IPS-15b (cell line): ENCODE measurements at regions not wholly inside any gene's neighbourhood (a gene's known extent, or its start where the extent isn't known, plus 50 kb on each side); places are given as distances from the start of the nearest gene placed in this dataset.

Source experiments
- H3K27me3 ChIP-seq: one replicate; pipeline ENCODE4 v1.6.1; 2013; ENCODE audit warnings: low read length; ENCODE audit not compliant: control insufficient read depth, insufficient read depth
- H3K36me3 ChIP-seq: one replicate; pipeline ENCODE4 v1.6.1; 2013; ENCODE audit warnings: low read length; ENCODE audit not compliant: control insufficient read depth, insufficient read depth
- H3K4me1 ChIP-seq: one replicate; pipeline ENCODE4 v1.6.1; 2013; ENCODE audit warnings: mild to moderate bottlenecking, low read length; ENCODE audit not compliant: control insufficient read depth, insufficient read depth
- H3K4me3 ChIP-seq: one replicate; pipeline ENCODE4 v1.5.1; 2013; ENCODE audit warnings: low read depth, low read length
- H3K9ac ChIP-seq: one replicate; pipeline ENCODE4 v1.6.1; 2013; ENCODE audit warnings: low read depth, mild to moderate bottlenecking, low read length
- H3K9me3 ChIP-seq: one replicate; pipeline ENCODE4 v1.6.1; 2013; ENCODE audit warnings: mild to moderate bottlenecking, low read length; ENCODE audit not compliant: control insufficient read depth, insufficient read depth

DNA sequence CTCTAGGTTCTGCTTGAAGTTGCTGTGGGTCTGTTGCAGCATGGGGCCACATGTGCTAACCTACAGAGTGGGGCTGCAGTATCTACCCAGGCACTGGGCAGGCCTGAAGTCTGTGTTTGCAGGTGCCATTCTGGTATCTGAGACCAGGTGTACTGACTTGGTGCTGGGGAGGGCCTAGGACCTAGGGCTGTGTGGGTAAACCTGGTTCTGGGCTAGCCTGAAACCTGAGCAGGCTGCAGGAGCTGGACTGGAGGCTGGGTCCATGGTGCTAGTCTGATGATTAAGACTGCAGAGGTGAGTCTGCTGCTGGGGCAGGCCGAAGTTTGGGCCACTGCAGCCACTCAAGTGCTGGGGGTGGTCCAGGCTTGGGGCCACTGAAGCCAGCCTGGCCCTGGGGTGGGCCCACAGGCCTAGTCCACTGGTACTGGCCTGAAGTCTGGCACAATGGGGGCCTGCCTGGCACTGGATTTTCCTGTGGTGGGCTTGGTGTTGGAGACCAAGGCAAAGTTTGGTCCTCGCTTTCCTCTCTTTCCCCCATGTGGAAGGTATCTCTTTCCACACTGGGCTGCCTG is 310.6 kb downstream of the NDFIP2 start:
- no peak overlapping the region for H3K4me3 ChIP-seq
- H3K9ac ChIP-seq: no peak overlapping the region
- no peaks in the 10 kb centered on the region for H3K36me3 ChIP-seq
- H3K4me1 ChIP-seq: no peaks in the 10 kb centered on the region
- H3K9me3 ChIP-seq: no peaks in the 10 kb centered on the region
- no peaks in the 10 kb centered on the region for H3K27me3 ChIP-seq

DNA sequence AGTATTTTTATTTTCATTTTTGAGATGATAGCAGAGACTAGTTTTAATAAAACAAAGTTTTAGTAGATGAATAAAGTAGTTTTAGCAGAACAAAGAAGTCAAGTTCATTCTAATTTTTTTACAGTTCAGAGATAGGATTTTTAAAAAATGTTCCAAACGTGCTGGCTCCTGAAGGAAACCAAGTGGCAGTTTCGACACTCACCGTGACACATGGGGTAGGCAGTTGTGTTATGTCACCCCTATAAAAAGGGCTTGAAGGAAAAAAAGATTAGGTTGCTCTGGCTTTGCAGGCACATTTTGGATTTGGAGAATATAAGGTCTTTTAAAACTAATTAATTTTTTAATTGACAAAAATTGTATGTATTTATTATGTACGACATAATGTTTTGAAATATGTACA is 305.2 kb downstream of the NDFIP2 start:
- no peaks in the 10 kb centered on the region for H3K27me3 ChIP-seq
- H3K4me1 ChIP-seq: peaks cover 8% of the 10 kb centered on the region
- no peak overlapping the region for H3K4me3 ChIP-seq
- no peaks in the 10 kb centered on the region for H3K36me3 ChIP-seq
- no peaks in the 10 kb centered on the region for H3K9me3 ChIP-seq
- no peak overlapping the region for H3K9ac ChIP-seq

DNA sequence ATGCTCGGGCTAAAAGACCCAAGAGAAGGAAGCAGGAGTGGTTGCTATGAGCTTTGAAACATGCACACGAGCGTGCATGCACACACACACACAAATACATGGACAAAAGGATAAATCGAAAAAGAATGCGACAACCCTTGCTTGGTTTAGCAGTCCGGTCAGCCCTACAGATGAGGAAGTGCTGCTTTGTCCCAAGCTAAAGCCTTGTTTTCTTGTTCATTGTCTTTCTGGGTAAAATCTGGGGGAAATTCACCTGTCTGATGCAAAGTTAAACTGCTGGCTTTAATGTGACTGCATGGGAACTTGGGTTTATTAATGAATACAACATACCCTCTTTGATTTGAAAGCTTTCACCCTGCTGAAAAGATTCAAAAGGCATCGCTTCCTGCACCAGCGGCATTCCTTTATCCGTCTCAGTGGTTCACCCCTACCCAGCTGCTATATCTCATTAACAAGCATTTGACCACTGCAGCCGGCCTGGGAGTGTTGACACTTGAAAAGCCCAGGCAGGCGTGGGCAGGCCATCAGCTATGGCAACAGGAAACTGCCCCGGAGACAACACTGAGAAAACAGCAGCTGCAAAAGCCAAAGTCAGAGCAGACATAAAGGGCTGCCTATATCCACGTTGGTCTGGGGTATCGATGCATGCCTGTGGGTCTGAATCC is 301.7 kb downstream of the NDFIP2 start:
- H3K27me3 ChIP-seq: no peaks in the 10 kb centered on the region
- H3K4me3 ChIP-seq: no peak overlapping the region
- no peaks in the 10 kb centered on the region for H3K36me3 ChIP-seq
- H3K4me1 ChIP-seq: peaks cover 8% of the 10 kb centered on the region
- H3K9me3 ChIP-seq: no peaks in the 10 kb centered on the region
- no peak overlapping the region for H3K9ac ChIP-seq

DNA sequence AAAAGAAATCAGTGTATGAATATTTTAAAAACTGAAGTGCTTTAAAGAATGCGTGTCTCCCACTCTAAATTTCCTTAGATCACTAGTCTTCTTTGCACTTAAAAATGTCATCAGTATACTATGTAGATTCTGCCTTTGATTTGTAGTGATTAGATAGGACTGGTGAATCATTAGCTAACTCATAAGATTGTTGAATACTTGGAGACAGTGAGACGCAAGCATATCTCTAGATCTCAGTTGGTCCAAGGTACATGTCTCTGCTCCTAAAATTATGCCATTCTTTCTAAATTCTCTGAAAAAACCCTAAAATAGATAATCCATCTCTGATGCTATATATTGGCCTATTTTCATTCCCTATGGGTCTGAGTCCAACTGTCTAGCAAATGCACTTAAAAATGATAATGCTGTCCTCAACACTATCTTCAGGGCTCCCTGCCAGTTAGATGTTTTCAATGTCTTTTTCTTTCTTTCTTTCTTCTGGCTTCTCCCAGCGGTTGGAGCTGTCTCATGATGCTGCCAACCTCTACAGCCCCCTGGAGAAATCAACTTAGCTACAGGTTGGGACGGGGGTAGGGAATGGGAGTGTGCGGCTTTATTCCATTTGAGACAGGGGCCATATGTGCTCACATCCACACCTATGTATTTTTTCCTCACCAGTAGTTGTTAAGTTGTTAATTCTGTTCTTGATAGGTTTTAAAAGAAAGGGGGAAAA is 301.0 kb downstream of the NDFIP2 start:
- no peaks in the 10 kb centered on the region for H3K9me3 ChIP-seq
- H3K27me3 ChIP-seq: no peaks in the 10 kb centered on the region
- H3K9ac ChIP-seq: no peak overlapping the region
- no peaks in the 10 kb centered on the region for H3K36me3 ChIP-seq
- no peak overlapping the region for H3K4me3 ChIP-seq
- H3K4me1 ChIP-seq: peaks cover 8% of the 10 kb centered on the region

DNA sequence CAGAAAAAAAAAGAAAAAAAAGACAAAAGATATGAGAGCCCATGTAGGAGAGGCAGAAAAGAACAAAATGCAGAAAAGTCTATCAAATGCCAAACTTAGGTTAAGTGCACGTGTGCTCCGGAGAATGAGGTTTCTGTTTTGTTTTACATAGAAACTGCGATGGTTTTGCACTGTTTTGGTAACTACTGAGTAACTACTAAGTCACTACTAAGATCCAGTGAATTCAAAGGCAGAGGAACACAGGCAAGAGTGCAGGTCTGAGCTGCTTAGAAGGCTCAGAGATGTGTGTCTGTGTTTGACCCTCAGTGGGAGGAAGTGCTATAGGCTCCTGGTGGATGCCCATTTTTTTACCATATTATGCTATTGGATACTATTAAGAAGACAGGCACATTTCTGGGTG is 299.3 kb downstream of the NDFIP2 start:
- H3K36me3 ChIP-seq: no peaks in the 10 kb centered on the region
- no peaks in the 10 kb centered on the region for H3K9me3 ChIP-seq
- no peaks in the 10 kb centered on the region for H3K27me3 ChIP-seq
- no peak overlapping the region for H3K9ac ChIP-seq
- peaks cover 8% of the 10 kb centered on the region for H3K4me1 ChIP-seq
- no peak overlapping the region for H3K4me3 ChIP-seq

DNA sequence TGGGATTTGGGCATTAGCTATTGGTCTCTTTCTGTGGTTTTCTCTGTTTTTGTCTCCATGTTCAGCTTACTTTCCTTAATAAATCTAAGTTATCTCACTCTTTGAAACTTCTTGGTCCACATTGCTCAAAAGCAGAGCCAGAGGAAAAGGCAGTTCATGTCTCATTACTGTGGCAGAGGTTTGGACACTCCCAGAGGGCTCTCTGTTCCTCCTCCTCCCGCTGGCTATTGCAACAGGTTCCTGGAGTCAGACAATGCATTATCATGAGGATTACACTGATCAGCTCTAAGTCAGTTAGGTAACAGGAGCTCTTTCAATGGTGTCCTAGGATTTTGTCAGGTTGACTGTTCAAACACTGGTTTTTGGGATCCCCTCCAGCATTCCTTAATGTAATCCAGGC is 298.8 kb downstream of the NDFIP2 start:
- Histone ChIP-seq H3K4me1 (peaks cover 8% of the 10 kb centered on the region), H3K36me3 (no peaks in the 10 kb centered on the region), H3K27me3 (no peaks in the 10 kb centered on the region), H3K4me3 (no peak overlapping the region), H3K9ac (no peak overlapping the region), H3K9me3 (no peaks in the 10 kb centered on the region)

DNA sequence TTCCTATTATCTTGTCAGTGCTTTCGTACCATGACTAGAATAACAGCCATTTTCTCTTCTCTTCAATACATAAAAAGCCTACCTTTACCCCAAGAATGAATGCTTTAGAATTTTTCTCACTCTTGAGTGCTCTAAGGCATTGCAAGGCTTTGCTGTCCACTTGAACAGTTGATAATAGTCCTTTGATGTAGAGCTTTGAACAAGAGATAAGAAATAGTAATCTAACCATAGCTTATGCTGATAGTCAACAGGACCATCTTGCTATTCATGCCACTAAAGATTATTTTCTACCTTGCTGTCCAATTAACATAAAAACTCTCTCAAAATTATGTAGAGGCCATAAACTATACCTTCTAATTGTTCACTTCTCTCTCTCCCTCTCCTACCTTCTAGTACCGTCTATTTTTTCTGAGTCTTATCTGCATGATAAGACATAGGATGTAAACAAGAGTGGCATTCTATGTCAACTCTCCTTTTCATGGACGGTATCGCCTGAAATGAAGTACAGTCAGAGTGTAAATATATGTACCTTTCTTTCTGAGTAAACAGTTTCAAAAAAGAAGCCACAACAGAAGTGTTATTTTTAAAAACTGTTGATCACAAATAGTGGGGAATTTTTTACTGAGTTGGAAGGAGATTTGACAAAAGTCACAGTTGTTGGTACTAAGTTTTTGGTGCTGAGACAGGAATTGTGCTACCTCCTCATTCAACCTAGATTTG is 297.9 kb downstream of the NDFIP2 start:
- no peaks in the 10 kb centered on the region for H3K27me3 ChIP-seq
- H3K36me3 ChIP-seq: no peaks in the 10 kb centered on the region
- no peak overlapping the region for H3K9ac ChIP-seq
- no peak overlapping the region for H3K4me3 ChIP-seq
- peaks cover 8% of the 10 kb centered on the region for H3K4me1 ChIP-seq
- H3K9me3 ChIP-seq: no peaks in the 10 kb centered on the region

DNA sequence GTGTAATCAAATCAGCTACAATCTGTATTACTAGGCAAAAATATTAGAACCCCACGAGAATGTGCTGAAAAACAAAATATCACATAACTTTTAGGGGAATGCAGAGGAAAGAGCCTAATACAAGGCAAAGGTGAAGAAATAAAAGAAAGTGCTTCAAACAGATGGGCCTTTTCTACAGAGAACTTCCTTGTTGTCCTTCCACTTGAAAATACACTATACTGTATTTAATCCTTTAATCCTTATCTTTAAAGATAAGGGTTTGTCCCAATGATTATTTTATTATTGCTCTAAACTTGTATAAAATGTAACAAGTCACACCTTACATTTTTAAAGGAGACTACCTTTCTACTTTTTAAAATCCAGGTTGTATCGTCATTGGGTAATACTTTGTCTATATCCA is 296.5 kb downstream of the NDFIP2 start:
- no peak overlapping the region for H3K9ac ChIP-seq
- peaks cover 5% of the 10 kb centered on the region for H3K4me1 ChIP-seq
- no peak overlapping the region for H3K4me3 ChIP-seq
- H3K27me3 ChIP-seq: no peaks in the 10 kb centered on the region
- H3K36me3 ChIP-seq: no peaks in the 10 kb centered on the region
- H3K9me3 ChIP-seq: no peaks in the 10 kb centered on the region

DNA sequence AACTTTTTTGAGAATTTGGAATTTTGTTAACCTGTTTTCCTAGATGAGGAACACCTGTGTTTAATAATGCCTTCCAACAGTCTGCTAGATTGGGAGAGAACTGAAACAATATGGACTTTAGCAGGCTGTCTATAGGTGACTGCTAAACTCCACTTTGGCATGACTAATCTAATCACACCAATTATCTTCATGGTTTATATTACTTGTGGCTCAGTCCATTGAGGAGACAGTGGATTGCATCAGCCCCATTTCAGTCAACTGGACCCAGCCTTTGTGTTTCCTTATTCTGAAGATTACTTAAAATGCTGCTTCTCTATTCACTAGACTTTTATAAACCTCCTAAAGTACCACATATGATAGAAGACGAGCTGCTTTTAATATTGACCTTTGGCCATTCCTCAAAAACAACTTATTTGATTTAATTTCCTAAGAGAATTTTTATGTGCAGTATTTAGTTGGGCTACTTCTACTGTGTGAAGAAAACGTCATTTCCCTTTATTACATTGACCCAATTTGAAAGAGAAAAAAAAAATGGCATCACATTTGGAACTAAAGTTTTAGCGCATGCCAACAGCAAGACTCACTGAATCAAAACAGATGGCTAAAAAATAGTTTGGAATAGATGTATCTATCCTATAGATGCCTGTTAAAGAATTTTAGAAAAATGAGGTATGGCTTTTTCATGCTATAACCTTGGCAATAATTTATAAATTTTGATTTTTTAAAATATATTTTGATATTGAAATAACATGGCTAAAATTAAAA is 295.8 kb downstream of the NDFIP2 start:
- Histone ChIP-seq H3K4me1 (no peaks in the 10 kb centered on the region), H3K4me3 (no peak overlapping the region), H3K9ac (no peak overlapping the region), H3K9me3 (no peaks in the 10 kb centered on the region), H3K36me3 (no peaks in the 10 kb centered on the region), H3K27me3 (no peaks in the 10 kb centered on the region)

DNA sequence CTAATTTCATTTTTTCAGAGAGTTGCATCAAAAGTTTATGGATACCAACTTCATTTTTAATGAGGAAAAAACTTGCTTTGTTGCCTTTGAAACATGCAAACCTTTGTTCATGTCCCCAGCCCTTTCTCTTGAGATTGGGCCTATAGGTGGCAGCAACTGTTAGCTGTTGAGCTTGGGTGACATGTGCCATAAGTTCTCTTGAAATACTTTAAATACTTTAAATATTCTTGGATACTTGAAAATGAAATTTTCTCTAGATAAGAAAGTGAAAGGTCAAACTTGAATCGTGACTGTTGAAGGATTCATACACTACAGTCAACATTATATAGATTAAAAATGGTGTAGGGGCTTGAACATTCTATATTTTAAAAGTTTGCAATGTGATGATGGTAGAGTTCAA is 294.9 kb downstream of the NDFIP2 start:
- Histone ChIP-seq H3K4me1 (no peaks in the 10 kb centered on the region), H3K36me3 (no peaks in the 10 kb centered on the region), H3K27me3 (no peaks in the 10 kb centered on the region), H3K9ac (no peak overlapping the region), H3K4me3 (no peak overlapping the region), H3K9me3 (no peaks in the 10 kb centered on the region)

DNA sequence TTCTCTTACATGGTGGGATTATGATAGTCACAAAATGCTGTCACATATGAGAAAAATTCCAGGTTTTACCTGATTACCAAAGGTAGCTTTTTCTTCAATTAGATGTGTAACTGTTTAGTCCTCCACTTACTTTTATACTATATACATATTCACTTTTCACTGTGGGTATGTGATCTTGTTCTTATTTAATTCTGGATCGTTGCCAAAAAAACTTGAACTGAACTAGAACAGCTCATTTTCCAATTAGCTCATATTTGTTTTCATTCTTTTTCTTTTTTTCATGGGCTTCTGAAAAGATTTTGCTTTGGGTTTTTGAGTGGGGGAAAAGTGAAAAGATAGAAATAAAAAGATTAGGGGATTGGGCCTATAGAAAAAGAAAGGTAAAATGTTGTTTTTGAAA is 291.9 kb downstream of the NDFIP2 start:
- no peaks in the 10 kb centered on the region for H3K36me3 ChIP-seq
- H3K9ac ChIP-seq: no peak overlapping the region
- no peak overlapping the region for H3K4me3 ChIP-seq
- no peaks in the 10 kb centered on the region for H3K27me3 ChIP-seq
- no peaks in the 10 kb centered on the region for H3K9me3 ChIP-seq
- H3K4me1 ChIP-seq: no peaks in the 10 kb centered on the region
